K562 (cell line): ENCODE measurements at regions not wholly inside any gene's neighbourhood (a gene's known extent, or its start where the extent isn't known, plus 50 kb on each side); places are given as distances from the start of the nearest gene placed in this dataset.

Experiments used
- ATAC-seq: fragments of 200-7000 bp; cut with Tn5 transposase; 3 replicates; pipeline ENCODE4 v1.9.1; 2020; ENCODE audit warnings: moderate library complexity
- BruUV-seq: library from RNA; stranded (reverse); fragments of 400-500 nt; replicated peaks from 2 replicates; lab custom pipeline; 2021; lab: Mats Ljungman, UMichigan
- CTCF ChIA-PET: fragments of 300-600 bp; formaldehyde crosslinking; extraction: SDS; loops from one replicate; lab custom pipeline; 2021; ENCODE audit warnings: low intra/inter-chr PET ratio; lab: Yijun Ruan, JAX
- POLR2A ChIA-PET: fragments of 300-600, 350-650 bp; sonication (Branson Sonifier 250); formaldehyde crosslinking; extraction: SDS; loops from one replicate; lab custom pipeline; 2021; ENCODE audit warnings: antibody characterized with exemption, inconsistent platforms; lab: Yijun Ruan, JAX
- DNase-seq, 4 experiments: peaks; one replicate each; pipeline versions ENCODE4 v3.0.0 to v3.0.0-alpha.2; 2011 to 2018; ENCODE audit warnings: low spot score in 3 of 4, mixed read lengths in 3 of 4; ENCODE audit errors: extremely low read depth in 1 of 4
- FAIRE-seq: peaks from 2 replicates; lab custom pipeline; 2011; peaks lifted over from hg19 to GRCh38; lab: Jason Lieb, UNC
- H2AFZ ChIP-seq: 2 replicates; pipeline ENCODE4 v1.6.0; 2011; ENCODE audit warnings: low read depth, low read length, control low read depth, inconsistent platforms
- H3K27ac ChIP-seq: fragments of 200-600 bp; 3 replicates; pipeline ENCODE4 v1.8.0; 2011; ENCODE audit warnings: low read depth, mild to moderate bottlenecking, control low read depth, inconsistent platforms, low read length, moderate library complexity, mixed read lengths; ENCODE audit errors: extremely low read depth
- H3K27me3 ChIP-seq, 2 experiments: fragments of 300-600 bp in 1 of 2; 2 replicates in 1 of 2; 3 replicates in 1 of 2; pipeline versions ENCODE4 v1.6.0 to v1.8.0; 2011; ENCODE audit warnings: inconsistent platforms in 2 of 2, low read length in 2 of 2, mild to moderate bottlenecking in 1 of 2, mixed read lengths in 1 of 2, moderate library complexity in 1 of 2; ENCODE audit not compliant: control insufficient read depth in 2 of 2, insufficient read depth in 2 of 2
- H3K36me3 ChIP-seq: fragments of 300-600 bp; 3 replicates; pipeline ENCODE4 v1.8.0; 2011; ENCODE audit warnings: mild to moderate bottlenecking, low read length, inconsistent platforms; ENCODE audit not compliant: control insufficient read depth, insufficient read depth
- H3K4me1 ChIP-seq, 2 experiments: fragments of 200-600 bp in 1 of 2; replicated peaks in 1 of 2; 2 replicates in 1 of 2; 3 replicates in 1 of 2; pipeline versions ENCODE4 v1.5.1 to v1.8.0; 2011; ENCODE audit warnings: inconsistent platforms in 2 of 2, low read length in 2 of 2, mild to moderate bottlenecking in 1 of 2, mixed read lengths in 1 of 2, moderate library complexity in 1 of 2; ENCODE audit not compliant: control insufficient read depth in 2 of 2, insufficient read depth in 2 of 2
- H3K4me2 ChIP-seq: 2 replicates; pipeline ENCODE4 v1.6.1; 2011; ENCODE audit warnings: low read length, control low read depth, inconsistent platforms, mixed read lengths; ENCODE audit not compliant: insufficient read depth
- H3K4me3 ChIP-seq: fragments of 200-600 bp; sonication (generic), shearing (Covaris generic); 2 replicates; pipeline ENCODE4 v1.5.1; 2016; ENCODE audit warnings: control low read depth, inconsistent platforms
- H3K79me2 ChIP-seq: fragments of 200-600 bp; 3 replicates; pipeline ENCODE4 v1.8.0; 2011; ENCODE audit warnings: low read length, inconsistent platforms; ENCODE audit not compliant: control insufficient read depth, insufficient read depth
- H3K9ac ChIP-seq, 2 experiments: 2 replicates each; pipeline versions ENCODE4 v1.6.0 to v1.6.1; 2011; ENCODE audit warnings: low read depth in 2 of 2, low read length in 2 of 2, control low read depth in 1 of 2, inconsistent platforms in 1 of 2, mild to moderate bottlenecking in 1 of 2, mixed read lengths in 1 of 2; ENCODE audit not compliant: insufficient read depth in 1 of 2
- H3K9me1 ChIP-seq: one replicate; pipeline ENCODE4 v1.6.0; 2011; ENCODE audit warnings: inconsistent platforms, mild to moderate bottlenecking, low read length, moderate library complexity; ENCODE audit not compliant: control insufficient read depth, insufficient read depth
- H3K9me3 ChIP-seq: replicated peaks from 2 replicates; pipeline ENCODE4 v1.5.1; 2011; ENCODE audit warnings: low read depth, low read length, inconsistent platforms; ENCODE audit not compliant: control insufficient read depth, insufficient read depth
- H4K20me1 ChIP-seq: replicated peaks from 2 replicates; pipeline ENCODE4 v1.6.1; 2011; ENCODE audit warnings: low read length, inconsistent platforms, mixed read lengths; ENCODE audit not compliant: control insufficient read depth, insufficient read depth
- BCLAF1 ChIP-seq, 2 experiments: fragments of 450-650 bp in 1 of 2; IDR thresholded peaks; 2 replicates each; pipeline ENCODE4 v1.6.1; 2011 to 2017; ENCODE audit warnings: low read depth in 2 of 2, antibody characterized with exemption in 1 of 2, borderline replicate concordance in 1 of 2, low read length in 1 of 2, mild to moderate bottlenecking in 1 of 2, mixed read lengths in 1 of 2; ENCODE audit not compliant: control insufficient read depth in 1 of 2
- DLX4 ChIP-seq: fragments of 250-450 bp; sonication (Bioruptor Pico); IDR thresholded peaks from 2 replicates; pipeline ENCODE4 v1.6.1; 2021; ENCODE audit warnings: mild to moderate bottlenecking
- HMG20B ChIP-seq: fragments of 250-450 bp; sonication (Bioruptor Pico); IDR thresholded peaks from 2 replicates; pipeline ENCODE4 v1.5.0; 2021; ENCODE audit warnings: mild to moderate bottlenecking
- LARP7 ChIP-seq: fragments of 450-650 bp; IDR thresholded peaks from 2 replicates; pipeline ENCODE4 v1.6.1; 2016
- MEF2D ChIP-seq: conservative IDR thresholded peaks from 2 replicates; pipeline ENCODE4 v1.6.1; 2016; ENCODE audit warnings: low read depth, missing genetic modification characterization, missing compliant biosample characterization
- ZBED1 ChIP-seq: IDR thresholded peaks from 2 replicates; pipeline ENCODE4 v1.6.1; 2014
- ZNF184 ChIP-seq: sonication (generic); formaldehyde crosslinking; IDR thresholded peaks from 2 replicates; pipeline ENCODE4 v1.5.0; 2020; ENCODE audit warnings: missing genetic modification reagents
- ZNF766 ChIP-seq: fragments of 200-800 bp; sonication (Bioruptor generic); conservative IDR thresholded peaks from 2 replicates; pipeline ENCODE4 v1.6.1; 2016; ENCODE audit warnings: missing genetic modification characterization, missing compliant biosample characterization
- WGBS: fragments of 100-300 bp; shearing (Covaris generic); methylation state at CpG from one replicate; pipeline ENCODE4 v1.1.6; 2016; ENCODE audit warnings: low coverage, mixed read lengths; ENCODE audit not compliant: insufficient coverage; ENCODE audit errors: missing lambda C conversion rate; 5-methylcytosine and 5-hydroxymethylcytosine counted together
- in situ Hi-C: fragments of 300-500 bp; cut with MboI; formaldehyde crosslinking; loops from 4 replicates; pipeline ENCODE4 v1.15.0; 2018; ENCODE audit warnings: inconsistent platforms, mixed read lengths
- intact Hi-C: fragments of 100-400 bp; cut with micrococcal nuclease; formaldehyde crosslinking; loops from 2 replicates; pipeline ENCODE4 v1.14.2; 2022
- TF ChIP-seq, protein P1 (sequence below): fragments of 250-450 bp; sonication (Bioruptor Pico); IDR thresholded peaks from 2 replicates; pipeline ENCODE4 v1.4.0; 2020
- TF ChIP-seq, protein P2 (sequence below): fragments of 450-650 bp; IDR thresholded peaks from 2 replicates; pipeline ENCODE4 v1.6.1; 2017; ENCODE audit warnings: mild to moderate bottlenecking, moderate library complexity

GRCh38 chr22:49607821-49608220 lies 219.9 kb downstream of the BRD1 start (continued):
- TF ChIP-seq, protein P1, sequence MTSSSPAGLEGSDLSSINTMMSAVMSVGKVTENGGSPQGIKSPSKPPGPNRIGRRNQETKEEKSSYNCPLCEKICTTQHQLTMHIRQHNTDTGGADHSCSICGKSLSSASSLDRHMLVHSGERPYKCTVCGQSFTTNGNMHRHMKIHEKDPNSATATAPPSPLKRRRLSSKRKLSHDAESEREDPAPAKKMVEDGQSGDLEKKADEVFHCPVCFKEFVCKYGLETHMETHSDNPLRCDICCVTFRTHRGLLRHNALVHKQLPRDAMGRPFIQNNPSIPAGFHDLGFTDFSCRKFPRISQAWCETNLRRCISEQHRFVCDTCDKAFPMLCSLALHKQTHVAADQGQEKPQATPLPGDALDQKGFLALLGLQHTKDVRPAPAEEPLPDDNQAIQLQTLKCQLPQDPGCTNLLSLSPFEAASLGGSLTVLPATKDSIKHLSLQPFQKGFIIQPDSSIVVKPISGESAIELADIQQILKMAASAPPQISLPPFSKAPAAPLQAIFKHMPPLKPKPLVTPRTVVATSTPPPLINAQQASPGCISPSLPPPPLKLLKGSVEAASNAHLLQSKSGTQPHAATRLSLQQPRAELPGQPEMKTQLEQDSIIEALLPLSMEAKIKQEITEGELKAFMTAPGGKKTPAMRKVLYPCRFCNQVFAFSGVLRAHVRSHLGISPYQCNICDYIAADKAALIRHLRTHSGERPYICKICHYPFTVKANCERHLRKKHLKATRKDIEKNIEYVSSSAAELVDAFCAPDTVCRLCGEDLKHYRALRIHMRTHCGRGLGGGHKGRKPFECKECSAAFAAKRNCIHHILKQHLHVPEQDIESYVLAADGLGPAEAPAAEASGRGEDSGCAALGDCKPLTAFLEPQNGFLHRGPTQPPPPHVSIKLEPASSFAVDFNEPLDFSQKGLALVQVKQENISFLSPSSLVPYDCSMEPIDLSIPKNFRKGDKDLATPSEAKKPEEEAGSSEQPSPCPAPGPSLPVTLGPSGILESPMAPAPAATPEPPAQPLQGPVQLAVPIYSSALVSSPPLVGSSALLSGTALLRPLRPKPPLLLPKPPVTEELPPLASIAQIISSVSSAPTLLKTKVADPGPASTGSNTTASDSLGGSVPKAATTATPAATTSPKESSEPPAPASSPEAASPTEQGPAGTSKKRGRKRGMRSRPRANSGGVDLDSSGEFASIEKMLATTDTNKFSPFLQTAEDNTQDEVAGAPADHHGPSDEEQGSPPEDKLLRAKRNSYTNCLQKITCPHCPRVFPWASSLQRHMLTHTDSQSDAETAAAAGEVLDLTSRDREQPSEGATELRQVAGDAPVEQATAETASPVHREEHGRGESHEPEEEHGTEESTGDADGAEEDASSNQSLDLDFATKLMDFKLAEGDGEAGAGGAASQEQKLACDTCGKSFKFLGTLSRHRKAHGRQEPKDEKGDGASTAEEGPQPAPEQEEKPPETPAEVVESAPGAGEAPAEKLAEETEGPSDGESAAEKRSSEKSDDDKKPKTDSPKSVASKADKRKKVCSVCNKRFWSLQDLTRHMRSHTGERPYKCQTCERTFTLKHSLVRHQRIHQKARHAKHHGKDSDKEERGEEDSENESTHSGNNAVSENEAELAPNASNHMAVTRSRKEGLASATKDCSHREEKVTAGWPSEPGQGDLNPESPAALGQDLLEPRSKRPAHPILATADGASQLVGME (CRISPR knock-in tag), result no peak

DNA sequence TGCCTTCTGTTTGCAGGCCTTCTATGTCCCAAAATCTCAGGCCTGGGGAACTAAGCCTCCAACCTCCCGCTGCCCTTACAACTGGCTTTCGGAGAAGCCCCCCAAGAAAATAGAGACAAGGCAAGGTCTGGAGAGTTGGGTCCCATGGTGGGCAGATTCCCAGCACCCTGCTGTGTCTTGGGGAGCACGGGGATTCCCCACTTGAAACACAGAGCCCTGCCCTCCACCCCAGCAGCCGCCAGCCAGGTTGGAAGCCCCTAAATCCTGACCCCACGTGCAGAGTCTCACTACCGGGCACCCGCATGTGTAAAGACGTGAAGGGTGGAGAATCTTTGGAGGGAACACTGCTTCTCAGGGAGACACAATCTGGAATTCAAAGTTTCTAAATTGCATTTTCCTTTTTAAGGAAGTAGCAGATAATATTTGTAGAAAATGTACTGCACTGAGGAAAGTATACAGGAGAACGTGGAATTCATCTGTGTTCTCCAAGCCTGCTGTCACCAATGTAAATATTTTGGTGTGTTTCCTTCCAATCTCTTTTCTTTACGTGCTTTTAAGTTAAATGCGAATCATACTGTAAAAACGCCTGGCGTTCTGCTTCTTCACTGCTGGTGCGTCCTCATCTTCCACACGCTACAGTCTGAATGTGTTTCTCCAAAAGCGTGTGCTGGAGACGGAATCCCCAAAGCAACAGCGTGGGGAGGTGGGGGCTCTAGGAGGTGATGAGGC lies 220.9 kb downstream of the BRD1 start:
- no peak for ATAC-seq
- ChIA-PET POLR2A (no interaction called here), CTCF (no interaction called here)
- H3K4me3 ChIP-seq, result no peak overlapping the region
- no peaks in the 10 kb centered on the region for H4K20me1 ChIP-seq
- in situ Hi-C loops, result no loop called here
- H2AFZ ChIP-seq, result no peak overlapping the region
- WGBS, result 88% methylated on average over 16 of the region's 18 CpGs
- no TSS peak for BruUV-seq
- peaks cover 63% of the 10 kb centered on the region for H3K79me2 ChIP-seq
- no peak overlapping the region for H3K9ac ChIP-seq
- FAIRE-seq, result no peak
- H3K4me1 ChIP-seq, result no peaks in the 10 kb centered on the region
- DNase-seq, result no peak
- peaks cover 56% of the 10 kb centered on the region for H3K36me3 ChIP-seq
- intact Hi-C loops, result no loop called here
- no peaks in the 10 kb centered on the region for H3K9me1 ChIP-seq
- H3K9me3 ChIP-seq, result no peaks in the 10 kb centered on the region; the same call in none of the 2 replicates
- no peak overlapping the region for H3K4me2 ChIP-seq
- H3K27ac ChIP-seq, result no peak overlapping the region
- H3K27me3 ChIP-seq, result no peaks in the 10 kb centered on the region
- TF ChIP-seq HMG20B (no peak), BCLAF1 (IDR thresholded peaks at IDR 0.05; ENCODE audit: borderline replicate concordance in 1 of 2, control insufficient read depth in 1 of 2, low read depth in 2 of 2, low read length in 1 of 2) (no peak), ZNF184 (CRISPR knock-in tag) (no peak), ZBED1 (no peak), DLX4 (CRISPR knock-in tag) (no peak), ZNF766 (no peak), MEF2D (no peak), LARP7 (no peak)
- TF ChIP-seq, protein P2, sequence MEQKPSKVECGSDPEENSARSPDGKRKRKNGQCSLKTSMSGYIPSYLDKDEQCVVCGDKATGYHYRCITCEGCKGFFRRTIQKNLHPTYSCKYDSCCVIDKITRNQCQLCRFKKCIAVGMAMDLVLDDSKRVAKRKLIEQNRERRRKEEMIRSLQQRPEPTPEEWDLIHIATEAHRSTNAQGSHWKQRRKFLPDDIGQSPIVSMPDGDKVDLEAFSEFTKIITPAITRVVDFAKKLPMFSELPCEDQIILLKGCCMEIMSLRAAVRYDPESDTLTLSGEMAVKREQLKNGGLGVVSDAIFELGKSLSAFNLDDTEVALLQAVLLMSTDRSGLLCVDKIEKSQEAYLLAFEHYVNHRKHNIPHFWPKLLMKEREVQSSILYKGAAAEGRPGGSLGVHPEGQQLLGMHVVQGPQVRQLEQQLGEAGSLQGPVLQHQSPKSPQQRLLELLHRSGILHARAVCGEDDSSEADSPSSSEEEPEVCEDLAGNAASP, result no peak
